Suprapubic skin (tissue), 3 donors: ENCODE measurements at regions not wholly inside any gene's neighbourhood (a gene's known extent, or its start where the extent isn't known, plus 50 kb on each side); places are given as distances from the start of the nearest gene placed in this dataset.
"Not testable (repeated sequence)": the region's sequence is repeated elsewhere in the genome, so short reads cannot be mapped to it uniquely, and the experiment has no call there.

Experiments used
- CTCF ChIP-seq, 2 donors: fragments of 200-600 bp in 1 of 2; fragments of 450-650 bp in 1 of 2; sonication (generic) in 1 of 2; IDR thresholded peaks; one replicate each; pipeline ENCODE4 v1.5.1; 2016 to 2019; ENCODE audit warnings: antibody characterized with exemption in 2 of 2, mild to moderate bottlenecking in 1 of 2, moderate library complexity in 1 of 2
- POLR2AphosphoS5 ChIP-seq, 3 donors: sonication (generic); formaldehyde crosslinking; IDR thresholded peaks; one replicate each; pipeline ENCODE4 v1.6.1; 2017; ENCODE audit warnings: antibody characterized with exemption in 3 of 3

GRCh38 chr15:77889828-77890725 lies 187.4 kb downstream of the TBC1D2B start:
- TF ChIP-seq CTCF, POLR2AphosphoS5 (IDR thresholded peaks at IDR 0.05): not testable (repeated sequence)
